ENCODE measurements at regions not wholly inside any gene's neighbourhood (a gene's known extent, or its start where the extent isn't known, plus 50 kb on each side); places are given as distances from the start of the nearest gene placed in this dataset.

GRCh38 chr14:29165431-29165830, 398.8 kb downstream of the FOXG1 start:
- ATAC-seq (no peak), DNase-seq (no peak)
- TF ChIP-seq CTCF (IDR thresholded peaks at IDR 0.05) (no peak), POLR2A (IDR thresholded peaks at IDR 0.05) (no peak)
- Histone ChIP-seq H3K36me3 (replicated peaks in 1 of 2; ENCODE audit: insufficient read depth in 1 of 2, low read depth in 2 of 2) (no peaks in the 10 kb centered on the region), H3K27me3 (no peaks in the 10 kb centered on the region), H3K4me3 (no peak overlapping the region), H3K4me1 (no peaks in the 10 kb centered on the region), H3K27ac (no peak overlapping the region), H3K9me3 (no peaks in the 10 kb centered on the region)
- WGBS, 2 donors = 31 to 38% methylated on average over 1 of the region's 1 CpG
- intact Hi-C loops (cut with DNase I) = no loop called here

- WGBS, 2 donors = 16 to 33% methylated on average over 1 of the region's 1 CpG
- DNase-seq (no peak), ATAC-seq (no peak)
- intact Hi-C loops (cut with DNase I) = no loop called here
- H3K4me3 ChIP-seq = no peak overlapping the region
- no peaks in the 10 kb centered on the region for H3K36me3 ChIP-seq (replicated peaks in 1 of 2; ENCODE audit: insufficient read depth in 1 of 2, low read depth in 2 of 2)
- no peaks in the 10 kb centered on the region for H3K27me3 ChIP-seq
- no peak overlapping the region for H3K27ac ChIP-seq
- H3K4me1 ChIP-seq = no peaks in the 10 kb centered on the region
- no peaks in the 10 kb centered on the region for H3K9me3 ChIP-seq
- TF ChIP-seq POLR2A (IDR thresholded peaks at IDR 0.05) (no peak), CTCF (IDR thresholded peaks at IDR 0.05) (no peak)
These were observed 399.9 kb downstream of the FOXG1 start for GRCh38 chr14:29166507-29166906.

GRCh38 chr14:29168149-29168548, 401.6 kb downstream of the FOXG1 start:
- Histone ChIP-seq H3K9me3 (no peaks in the 10 kb centered on the region), H3K36me3 (replicated peaks in 1 of 2; ENCODE audit: insufficient read depth in 1 of 2, low read depth in 2 of 2) (no peaks in the 10 kb centered on the region), H3K4me1 (no peaks in the 10 kb centered on the region), H3K27ac (no peak overlapping the region), H3K4me3 (no peak overlapping the region), H3K27me3 (no peaks in the 10 kb centered on the region)
- no peak for ATAC-seq
- DNase-seq = no peak
- intact Hi-C loops (cut with DNase I) = no loop called here
- TF ChIP-seq POLR2A (IDR thresholded peaks at IDR 0.05) = no peak
- no peak for TF ChIP-seq CTCF (IDR thresholded peaks at IDR 0.05)
- 69 to 71% methylated on average over 7 of the region's 7 CpGs for WGBS, 2 donors

- Histone ChIP-seq H3K4me1 (no peaks in the 10 kb centered on the region), H3K4me3 (no peak overlapping the region), H3K27ac (no peak overlapping the region), H3K36me3 (replicated peaks in 1 of 2; ENCODE audit: insufficient read depth in 1 of 2, low read depth in 2 of 2) (no peaks in the 10 kb centered on the region), H3K9me3 (no peaks in the 10 kb centered on the region), H3K27me3 (no peaks in the 10 kb centered on the region)
- DNase-seq (no peak), ATAC-seq (no peak)
- TF ChIP-seq CTCF (IDR thresholded peaks at IDR 0.05) (no peak), POLR2A (IDR thresholded peaks at IDR 0.05) (no peak)
- 60 to 89% methylated on average over 4 to 5 of the region's 5 CpGs for WGBS, 2 donors
- intact Hi-C loops (cut with DNase I) = no loop called here
These were observed 402.8 kb downstream of the FOXG1 start for GRCh38 chr14:29169408-29169807.

GRCh38 chr14:29175706-29176105, 409.1 kb downstream of the FOXG1 start:
- no peaks in the 10 kb centered on the region for H3K4me1 ChIP-seq
- DNase-seq = no peak
- H3K27me3 ChIP-seq = no peaks in the 10 kb centered on the region
- no peaks in the 10 kb centered on the region for H3K36me3 ChIP-seq (replicated peaks in 1 of 2; ENCODE audit: insufficient read depth in 1 of 2, low read depth in 2 of 2)
- H3K4me3 ChIP-seq = no peak overlapping the region
- H3K9me3 ChIP-seq = no peaks in the 10 kb centered on the region
- no peak for ATAC-seq
- intact Hi-C loops (cut with DNase I) = no loop called here
- no peak overlapping the region for H3K27ac ChIP-seq
- TF ChIP-seq CTCF (IDR thresholded peaks at IDR 0.05) (no peak), POLR2A (IDR thresholded peaks at IDR 0.05) (no peak)
- 86 to 87% methylated on average over 2 of the region's 2 CpGs for WGBS, 2 donors
